ENCODE measurements at regions not wholly inside any gene's neighbourhood (a gene's known extent, or its start where the extent isn't known, plus 50 kb on each side); places are given as distances from the start of the nearest gene placed in this dataset.
A peak's percentile ranks its signal among the peaks of the same experiment; 100 is the strongest.

- no peaks in the 10 kb centered on the region for H4K20me1 ChIP-seq (ENCODE audit: insufficient read depth, low read depth, low read length)
Measured at GRCh38 chr2:129711816-129712675, 267.4 kb upstream of the RAB6C start.

GRCh38 chr2:129712676-129712985 is 266.8 kb upstream of the RAB6C start:
- Histone ChIP-seq H3K4me2 (ENCODE audit: low read depth, low read length, poor library complexity, severe bottlenecking) (no peak overlapping the region), H3K9me3 (ENCODE audit: low read length) (no peaks in the 10 kb centered on the region), H3K27ac (ENCODE audit: low read length) (no peak overlapping the region), H3K4me3 (ENCODE audit: low read length) (no peak overlapping the region), H2AFZ (ENCODE audit: low read length) (no peak overlapping the region), H3K4me1 (ENCODE audit: low read length) (peaks cover 36% of the 10 kb centered on the region), H4K20me1 (ENCODE audit: insufficient read depth, low read depth, low read length) (no peaks in the 10 kb centered on the region), H3K9me2 (replicated peaks; ENCODE audit: insufficient read depth, low read length) (no peaks in the 10 kb centered on the region), H3K9ac (ENCODE audit: low read length) (no peak overlapping the region), H3K79me2 (ENCODE audit: low read length) (no peaks in the 10 kb centered on the region), H3K27me3 (ENCODE audit: low read length) (no peaks in the 10 kb centered on the region), H3K36me3 (ENCODE audit: insufficient read depth, low read length) (no peaks in the 10 kb centered on the region)
- DNase-seq = no peak

More at GRCh38 chr2:129711816-129712675, 267.4 kb upstream of the RAB6C start:
- H3K36me3 ChIP-seq (ENCODE audit: insufficient read depth, low read length) = no peaks in the 10 kb centered on the region
- H3K9me3 ChIP-seq (ENCODE audit: low read length) = no peaks in the 10 kb centered on the region
- H3K9me2 ChIP-seq (replicated peaks; ENCODE audit: insufficient read depth, low read length) = no peaks in the 10 kb centered on the region
- H3K79me2 ChIP-seq (ENCODE audit: low read length) = no peaks in the 10 kb centered on the region
- H3K4me2 ChIP-seq (ENCODE audit: low read depth, low read length, poor library complexity, severe bottlenecking) = peak overlapping the region; percentile 36
- H3K4me1 ChIP-seq (ENCODE audit: low read length) = peaks cover 33% of the 10 kb centered on the region
- DNase-seq = no peak
- H3K4me3 ChIP-seq (ENCODE audit: low read length) = no peak overlapping the region
- no peak overlapping the region for H3K27ac ChIP-seq (ENCODE audit: low read length)
- H3K27me3 ChIP-seq (ENCODE audit: low read length) = no peaks in the 10 kb centered on the region
- H3K9ac ChIP-seq (ENCODE audit: low read length) = no peak overlapping the region
- no peak overlapping the region for H2AFZ ChIP-seq (ENCODE audit: low read length)

GRCh38 chr2:129713337-129713736 is 266.1 kb upstream of the RAB6C start:
- Histone ChIP-seq H3K9ac (ENCODE audit: low read length) (no peak overlapping the region), H3K9me3 (ENCODE audit: low read length) (no peaks in the 10 kb centered on the region), H3K79me2 (ENCODE audit: low read length) (no peaks in the 10 kb centered on the region), H3K4me1 (ENCODE audit: low read length) (peaks cover 42% of the 10 kb centered on the region), H3K27me3 (ENCODE audit: low read length) (no peaks in the 10 kb centered on the region), H3K4me2 (ENCODE audit: low read depth, low read length, poor library complexity, severe bottlenecking) (no peak overlapping the region), H3K9me2 (replicated peaks; ENCODE audit: insufficient read depth, low read length) (no peaks in the 10 kb centered on the region), H3K36me3 (ENCODE audit: insufficient read depth, low read length) (no peaks in the 10 kb centered on the region), H2AFZ (ENCODE audit: low read length) (no peak overlapping the region), H3K27ac (ENCODE audit: low read length) (no peak overlapping the region), H3K4me3 (ENCODE audit: low read length) (no peak overlapping the region), H4K20me1 (ENCODE audit: insufficient read depth, low read depth, low read length) (no peaks in the 10 kb centered on the region)
- no peak for DNase-seq

- Histone ChIP-seq H3K27me3 (ENCODE audit: low read length) (no peaks in the 10 kb centered on the region), H3K36me3 (ENCODE audit: insufficient read depth, low read length) (no peaks in the 10 kb centered on the region), H3K79me2 (ENCODE audit: low read length) (no peaks in the 10 kb centered on the region), H3K9me3 (ENCODE audit: low read length) (no peaks in the 10 kb centered on the region), H3K4me2 (ENCODE audit: low read depth, low read length, poor library complexity, severe bottlenecking) (no peak overlapping the region), H3K9me2 (replicated peaks; ENCODE audit: insufficient read depth, low read length) (no peaks in the 10 kb centered on the region), H3K4me3 (ENCODE audit: low read length) (no peak overlapping the region), H3K9ac (ENCODE audit: low read length) (no peak overlapping the region), H3K4me1 (ENCODE audit: low read length) (peaks cover 14% of the 10 kb centered on the region), H2AFZ (ENCODE audit: low read length) (no peak overlapping the region), H4K20me1 (ENCODE audit: insufficient read depth, low read depth, low read length) (no peaks in the 10 kb centered on the region), H3K27ac (ENCODE audit: low read length) (no peak overlapping the region)
- no peak for DNase-seq
Measured at GRCh38 chr2:129716781-129717559, 262.5 kb upstream of the RAB6C start.

GRCh38 chr2:129717560-129718130 is 261.8 kb upstream of the RAB6C start:
- H3K9me3 ChIP-seq (ENCODE audit: low read length) = no peaks in the 10 kb centered on the region
- no peaks in the 10 kb centered on the region for H4K20me1 ChIP-seq (ENCODE audit: insufficient read depth, low read depth, low read length)
- peaks cover 10% of the 10 kb centered on the region for H3K4me1 ChIP-seq (ENCODE audit: low read length)
- no peak for DNase-seq
- H2AFZ ChIP-seq (ENCODE audit: low read length) = no peak overlapping the region
- no peak overlapping the region for H3K9ac ChIP-seq (ENCODE audit: low read length)
- H3K27me3 ChIP-seq (ENCODE audit: low read length) = no peaks in the 10 kb centered on the region
- H3K4me2 ChIP-seq (ENCODE audit: low read depth, low read length, poor library complexity, severe bottlenecking) = peak overlapping the region; percentile 23
- no peaks in the 10 kb centered on the region for H3K79me2 ChIP-seq (ENCODE audit: low read length)
- H3K27ac ChIP-seq (ENCODE audit: low read length) = no peak overlapping the region
- no peak overlapping the region for H3K4me3 ChIP-seq (ENCODE audit: low read length)
- no peaks in the 10 kb centered on the region for H3K9me2 ChIP-seq (replicated peaks; ENCODE audit: insufficient read depth, low read length)
- H3K36me3 ChIP-seq (ENCODE audit: insufficient read depth, low read length) = no peaks in the 10 kb centered on the region

GRCh38 chr2:129719335-129719734 is 260.1 kb upstream of the RAB6C start:
- Histone ChIP-seq H3K27ac (ENCODE audit: low read length) (no peak overlapping the region), H3K9ac (ENCODE audit: low read length) (no peak overlapping the region), H3K4me3 (ENCODE audit: low read length) (no peak overlapping the region), H3K9me2 (replicated peaks; ENCODE audit: insufficient read depth, low read length) (no peaks in the 10 kb centered on the region), H3K27me3 (ENCODE audit: low read length) (no peaks in the 10 kb centered on the region), H3K36me3 (ENCODE audit: insufficient read depth, low read length) (no peaks in the 10 kb centered on the region), H3K4me2 (ENCODE audit: low read depth, low read length, poor library complexity, severe bottlenecking) (no peak overlapping the region), H3K79me2 (ENCODE audit: low read length) (no peaks in the 10 kb centered on the region), H3K4me1 (ENCODE audit: low read length) (peaks cover 10% of the 10 kb centered on the region), H3K9me3 (ENCODE audit: low read length) (no peaks in the 10 kb centered on the region), H2AFZ (ENCODE audit: low read length) (no peak overlapping the region), H4K20me1 (ENCODE audit: insufficient read depth, low read depth, low read length) (no peaks in the 10 kb centered on the region)
- DNase-seq = no peak

GRCh38 chr2:129720360-129720759 is 259.1 kb upstream of the RAB6C start:
- Histone ChIP-seq H3K27me3 (ENCODE audit: low read length) (no peaks in the 10 kb centered on the region), H3K36me3 (ENCODE audit: insufficient read depth, low read length) (no peaks in the 10 kb centered on the region), H2AFZ (ENCODE audit: low read length) (no peak overlapping the region), H3K4me3 (ENCODE audit: low read length) (no peak overlapping the region), H4K20me1 (ENCODE audit: insufficient read depth, low read depth, low read length) (no peaks in the 10 kb centered on the region), H3K4me1 (ENCODE audit: low read length) (peaks cover 10% of the 10 kb centered on the region), H3K79me2 (ENCODE audit: low read length) (no peaks in the 10 kb centered on the region), H3K9ac (ENCODE audit: low read length) (no peak overlapping the region), H3K9me3 (ENCODE audit: low read length) (no peaks in the 10 kb centered on the region), H3K9me2 (replicated peaks; ENCODE audit: insufficient read depth, low read length) (no peaks in the 10 kb centered on the region), H3K27ac (ENCODE audit: low read length) (no peak overlapping the region), H3K4me2 (ENCODE audit: low read depth, low read length, poor library complexity, severe bottlenecking) (no peak overlapping the region)
- no peak for DNase-seq

GRCh38 chr2:129720761-129721160 is 258.7 kb upstream of the RAB6C start:
- Histone ChIP-seq H3K4me3 (ENCODE audit: low read length) (no peak overlapping the region), H3K9me3 (ENCODE audit: low read length) (no peaks in the 10 kb centered on the region), H3K79me2 (ENCODE audit: low read length) (no peaks in the 10 kb centered on the region), H3K9ac (ENCODE audit: low read length) (no peak overlapping the region), H2AFZ (ENCODE audit: low read length) (no peak overlapping the region), H3K27ac (ENCODE audit: low read length) (no peak overlapping the region), H4K20me1 (ENCODE audit: insufficient read depth, low read depth, low read length) (no peaks in the 10 kb centered on the region), H3K4me1 (ENCODE audit: low read length) (peaks cover 10% of the 10 kb centered on the region), H3K9me2 (replicated peaks; ENCODE audit: insufficient read depth, low read length) (no peaks in the 10 kb centered on the region), H3K4me2 (ENCODE audit: low read depth, low read length, poor library complexity, severe bottlenecking) (no peak overlapping the region), H3K27me3 (ENCODE audit: low read length) (no peaks in the 10 kb centered on the region), H3K36me3 (ENCODE audit: insufficient read depth, low read length) (no peaks in the 10 kb centered on the region)
- DNase-seq = no peak
